ENCODE measurements at regions not wholly inside any gene's neighbourhood (a gene's known extent, or its start where the extent isn't known, plus 50 kb on each side); places are given as distances from the start of the nearest gene placed in this dataset.

- Histone ChIP-seq H3K27ac (ENCODE audit: low read length) (no peak overlapping the region), H3K4me3 (ENCODE audit: low read length) (no peak overlapping the region), H3K4me1 (ENCODE audit: low read length) (no peaks in the 10 kb centered on the region), H4K20me1 (ENCODE audit: insufficient read depth, low read length) (no peaks in the 10 kb centered on the region), H3K36me3 (replicated peaks; ENCODE audit: low read depth, low read length) (no peaks in the 10 kb centered on the region), H3K9me3 (ENCODE audit: insufficient read depth, low read length) (no peaks in the 10 kb centered on the region), H3K9ac (ENCODE audit: low read length) (no peak overlapping the region), H3K27me3 (ENCODE audit: low read depth, low read length) (no peaks in the 10 kb centered on the region), H3K4me2 (ENCODE audit: low read length) (no peak overlapping the region), H2AFZ (ENCODE audit: low read depth, low read length) (no peak overlapping the region), H3K79me2 (ENCODE audit: low read length) (no peaks in the 10 kb centered on the region)
- TF ChIP-seq CTCF (IDR thresholded peaks at IDR 0.05; ENCODE audit: low read depth, low read length) (no peak), EZH2phosphoT487 (IDR thresholded peaks at IDR 0.05; ENCODE audit: low read depth) (no peak)
Measured at GRCh38 chrX:106323357-106323756, 155.3 kb downstream of the PWWP3B start.

GRCh38 chrX:106331606-106332005 lies 163.5 kb downstream of the PWWP3B start:
- Histone ChIP-seq H3K9me3 (ENCODE audit: insufficient read depth, low read length) (no peaks in the 10 kb centered on the region), H3K4me1 (ENCODE audit: low read length) (no peaks in the 10 kb centered on the region)

GRCh38 chrX:106341823-106342222 lies 173.7 kb downstream of the PWWP3B start:
- Histone ChIP-seq H3K4me1 (ENCODE audit: low read length) (no peaks in the 10 kb centered on the region), H3K27me3 (ENCODE audit: low read depth, low read length) (no peaks in the 10 kb centered on the region), H3K36me3 (replicated peaks; ENCODE audit: low read depth, low read length) (no peaks in the 10 kb centered on the region), H3K9me3 (ENCODE audit: insufficient read depth, low read length) (no peaks in the 10 kb centered on the region), H3K4me3 (ENCODE audit: low read length) (no peak overlapping the region), H3K79me2 (ENCODE audit: low read length) (no peaks in the 10 kb centered on the region), H3K9ac (ENCODE audit: low read length) (no peak overlapping the region), H3K27ac (ENCODE audit: low read length) (no peak overlapping the region), H3K4me2 (ENCODE audit: low read length) (no peak overlapping the region), H2AFZ (ENCODE audit: low read depth, low read length) (no peak overlapping the region), H4K20me1 (ENCODE audit: insufficient read depth, low read length) (no peaks in the 10 kb centered on the region)
- TF ChIP-seq EZH2phosphoT487 (IDR thresholded peaks at IDR 0.05; ENCODE audit: low read depth) (no peak), CTCF (IDR thresholded peaks at IDR 0.05; ENCODE audit: low read depth, low read length) (no peak)

More at GRCh38 chrX:106331606-106332005, 163.5 kb downstream of the PWWP3B start:
- H3K79me2 ChIP-seq (ENCODE audit: low read length): no peaks in the 10 kb centered on the region
- H2AFZ ChIP-seq (ENCODE audit: low read depth, low read length): no peak overlapping the region
- H3K9ac ChIP-seq (ENCODE audit: low read length): no peak overlapping the region
- no peak for TF ChIP-seq EZH2phosphoT487 (IDR thresholded peaks at IDR 0.05; ENCODE audit: low read depth)
- no peak for TF ChIP-seq CTCF (IDR thresholded peaks at IDR 0.05; ENCODE audit: low read depth, low read length)
- no peaks in the 10 kb centered on the region for H3K36me3 ChIP-seq (replicated peaks; ENCODE audit: low read depth, low read length)
- no peaks in the 10 kb centered on the region for H4K20me1 ChIP-seq (ENCODE audit: insufficient read depth, low read length)
- H3K4me2 ChIP-seq (ENCODE audit: low read length): no peak overlapping the region
- H3K4me3 ChIP-seq (ENCODE audit: low read length): no peak overlapping the region
- no peak overlapping the region for H3K27ac ChIP-seq (ENCODE audit: low read length)
- no peaks in the 10 kb centered on the region for H3K27me3 ChIP-seq (ENCODE audit: low read depth, low read length)

- no peak overlapping the region for H2AFZ ChIP-seq (ENCODE audit: low read depth, low read length)
- no peaks in the 10 kb centered on the region for H4K20me1 ChIP-seq (ENCODE audit: insufficient read depth, low read length)
- H3K4me3 ChIP-seq (ENCODE audit: low read length): no peak overlapping the region
- no peaks in the 10 kb centered on the region for H3K79me2 ChIP-seq (ENCODE audit: low read length)
- no peak overlapping the region for H3K27ac ChIP-seq (ENCODE audit: low read length)
- no peaks in the 10 kb centered on the region for H3K4me1 ChIP-seq (ENCODE audit: low read length)
- no peaks in the 10 kb centered on the region for H3K36me3 ChIP-seq (replicated peaks; ENCODE audit: low read depth, low read length)
- no peaks in the 10 kb centered on the region for H3K27me3 ChIP-seq (ENCODE audit: low read depth, low read length)
- H3K4me2 ChIP-seq (ENCODE audit: low read length): no peak overlapping the region
- no peaks in the 10 kb centered on the region for H3K9me3 ChIP-seq (ENCODE audit: insufficient read depth, low read length)
- TF ChIP-seq EZH2phosphoT487 (IDR thresholded peaks at IDR 0.05; ENCODE audit: low read depth): no peak
- no peak for TF ChIP-seq CTCF (IDR thresholded peaks at IDR 0.05; ENCODE audit: low read depth, low read length)
- H3K9ac ChIP-seq (ENCODE audit: low read length): no peak overlapping the region
Measured at GRCh38 chrX:106356580-106356979, 188.5 kb downstream of the PWWP3B start.
